PC-9 (cell line): ENCODE measurements at regions not wholly inside any gene's neighbourhood (a gene's known extent, or its start where the extent isn't known, plus 50 kb on each side); places are given as distances from the start of the nearest gene placed in this dataset.
"Not testable (repeated sequence)": the region's sequence is repeated elsewhere in the genome, so short reads cannot be mapped to it uniquely, and the experiment has no call there.

Experiments
- BruUV-seq: library from RNA; stranded (reverse); fragments of 400-500 nt; replicated peaks from 2 replicates; lab custom pipeline; 2021; lab: Mats Ljungman, UMichigan
- CTCF ChIA-PET: fragments of 300-600 bp; sonication (Branson Sonifier 250); formaldehyde crosslinking; loops from one replicate; lab custom pipeline; 2022; ENCODE audit warnings: antibody characterized with exemption; lab: Charles Lee
- POLR2A ChIA-PET: fragments of 300-600 bp; sonication (Branson Sonifier 250); formaldehyde crosslinking; loops from one replicate; lab custom pipeline; 2022; ENCODE audit warnings: antibody characterized with exemption; ENCODE audit not compliant: unreplicated experiment; lab: Charles Lee
- DNase-seq, 2 experiments: peaks; one replicate each; pipeline versions ENCODE4 v3.0.0 to v3.0.0-alpha.2; 2015 to 2022; ENCODE audit warnings: mixed read lengths in 1 of 2
- H2AFZ ChIP-seq: fragments of 200-600 bp; sonication (generic); 2 replicates; pipeline ENCODE4 v1.8.1; 2017; ENCODE audit warnings: antibody characterized with exemption
- H3F3A ChIP-seq: fragments of 200-600 bp; sonication (generic); 2 replicates; pipeline ENCODE4 v1.8.1; 2017; ENCODE audit warnings: antibody characterized with exemption, mild to moderate bottlenecking, low read depth; ENCODE audit not compliant: insufficient read depth
- H3K27ac ChIP-seq: fragments of 200-600 bp; sonication (generic); 2 replicates; pipeline ENCODE4 v1.6.1; 2016; ENCODE audit warnings: mixed run types
- H3K27me3 ChIP-seq: fragments of 200-600 bp; sonication (generic); 2 replicates; pipeline ENCODE4 v1.6.1; 2016; ENCODE audit warnings: low read depth, mixed run types; ENCODE audit not compliant: insufficient read depth
- H3K36me3 ChIP-seq: fragments of 200-600 bp; sonication (generic); 2 replicates; pipeline ENCODE4 v1.6.1; 2016; ENCODE audit warnings: low read depth, mixed run types
- H3K4me1 ChIP-seq: fragments of 200-600 bp; sonication (generic); replicated peaks from 2 replicates; pipeline ENCODE4 v1.6.1; 2016; ENCODE audit warnings: mixed run types; ENCODE audit not compliant: insufficient read depth
- H3K4me2 ChIP-seq: fragments of 200-600 bp; sonication (generic); 2 replicates; pipeline ENCODE4 v1.6.1; 2017; ENCODE audit warnings: mixed run types
- H3K4me3 ChIP-seq: fragments of 200-600 bp; sonication (generic); 2 replicates; pipeline ENCODE4 v1.6.1; 2016; ENCODE audit warnings: mixed run types
- H3K79me2 ChIP-seq: fragments of 200-600 bp; sonication (generic); 2 replicates; pipeline ENCODE4 v1.6.1; 2017; ENCODE audit warnings: low read depth, mixed run types
- H3K9me2 ChIP-seq: fragments of 200-600 bp; sonication (generic); 2 replicates; pipeline ENCODE4 v1.8.1; 2017; ENCODE audit warnings: mild to moderate bottlenecking; ENCODE audit not compliant: insufficient read depth
- H3K9me3 ChIP-seq: fragments of 200-600 bp; sonication (generic); 2 replicates; pipeline ENCODE4 v1.8.1; 2016; ENCODE audit warnings: low read depth; ENCODE audit not compliant: insufficient read depth
- H4K20me1 ChIP-seq: fragments of 200-600 bp; sonication (generic); 2 replicates; pipeline ENCODE4 v1.8.1; 2017; ENCODE audit not compliant: insufficient read depth
- EZH2 ChIP-seq: fragments of 200-600 bp; sonication (generic); IDR thresholded peaks from 2 replicates; pipeline ENCODE4 v1.8.0; 2017; ENCODE audit warnings: antibody characterized with exemption, low read depth
- intact Hi-C: fragments of 100-400 bp; cut with micrococcal nuclease; formaldehyde crosslinking; loops from one replicate; pipeline ENCODE4 v1.10.0; 2022; ENCODE audit not compliant: unreplicated experiment
- TF ChIP-seq, protein P1 (sequence below): fragments of 200-600 bp; sonication (generic); conservative IDR thresholded peaks from 2 replicates; pipeline ENCODE4 v1.6.1; 2017; ENCODE audit warnings: mixed run types, antibody characterized with exemption, mild to moderate bottlenecking, moderate library complexity

DNA sequence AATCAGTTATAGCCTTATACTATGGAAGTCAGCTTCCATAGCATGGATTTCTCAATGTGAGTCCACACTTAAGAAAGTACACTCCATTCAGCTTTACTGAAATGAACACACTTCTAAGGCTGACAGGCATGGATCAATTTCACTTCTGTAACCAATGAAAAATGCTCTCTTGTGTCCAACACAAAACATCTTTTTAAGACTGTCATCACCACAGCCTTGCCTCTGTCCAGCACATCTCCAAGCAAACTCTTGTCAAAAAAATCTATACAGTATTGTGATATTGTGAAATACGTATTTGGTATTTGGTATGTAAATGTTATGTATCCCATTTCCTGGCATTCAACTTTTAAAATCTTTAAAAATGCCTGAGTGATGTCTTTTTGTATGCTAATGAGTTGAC lies 208.7 kb downstream of the RAP2B start:
- no peak for DNase-seq
- POLR2A ChIA-PET = no interaction called here
- BruUV-seq = no TSS peak

DNA sequence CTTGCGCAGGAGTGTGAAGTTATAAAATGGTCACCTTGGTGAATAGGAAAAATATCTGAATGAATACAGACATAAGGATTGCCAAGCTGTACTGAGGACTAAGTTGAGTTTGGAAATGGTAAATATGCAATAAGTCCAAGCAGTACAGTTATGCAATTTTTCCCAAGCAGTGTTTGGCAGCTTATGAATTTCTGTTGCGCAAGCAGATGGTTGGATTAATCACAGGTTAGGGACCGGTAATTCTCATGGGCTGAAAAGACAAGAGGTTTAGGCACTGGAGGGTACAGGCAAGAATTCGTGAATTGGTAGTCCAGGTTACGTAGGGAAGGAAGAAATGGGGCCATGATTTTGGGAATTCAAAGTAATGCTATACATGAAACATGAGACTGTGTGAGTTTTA lies 210.3 kb downstream of the RAP2B start:
- Histone ChIP-seq H3K4me2 (no peak overlapping the region), H4K20me1 (no peaks in the 10 kb centered on the region), H3K27me3 (no peaks in the 10 kb centered on the region), H2AFZ (no peak overlapping the region), H3F3A (no peaks in the 10 kb centered on the region), H3K9me3 (peaks cover 8% of the 10 kb centered on the region; the same call in 1 of the 2 replicates), H3K4me1 (no peaks in the 10 kb centered on the region), H3K79me2 (no peaks in the 10 kb centered on the region), H3K36me3 (no peaks in the 10 kb centered on the region), H3K4me3 (no peak overlapping the region), H3K27ac (no peak overlapping the region), H3K9me2 (no peaks in the 10 kb centered on the region)
- CTCF ChIA-PET = no interaction called here
- no peak for DNase-seq
- BruUV-seq = no TSS peak
- intact Hi-C loops = no loop called here
- POLR2A ChIA-PET = no interaction called here
- TF ChIP-seq EZH2 = no peak

More for the DNA sequence above, 208.7 kb downstream of the RAP2B start:
- TF ChIP-seq EZH2 = no peak
- Histone ChIP-seq H3K79me2 (no peaks in the 10 kb centered on the region), H3K9me2 (no peaks in the 10 kb centered on the region), H3F3A (no peaks in the 10 kb centered on the region), H3K4me3 (no peak overlapping the region), H3K9me3 (peaks cover 8% of the 10 kb centered on the region; the same call in 1 of the 2 replicates), H3K27me3 (no peaks in the 10 kb centered on the region), H3K36me3 (no peaks in the 10 kb centered on the region), H3K27ac (no peak overlapping the region), H4K20me1 (no peaks in the 10 kb centered on the region), H3K4me2 (no peak overlapping the region), H2AFZ (no peak overlapping the region), H3K4me1 (no peaks in the 10 kb centered on the region)
- CTCF ChIA-PET = no interaction called here
- intact Hi-C loops = no loop called here

DNA sequence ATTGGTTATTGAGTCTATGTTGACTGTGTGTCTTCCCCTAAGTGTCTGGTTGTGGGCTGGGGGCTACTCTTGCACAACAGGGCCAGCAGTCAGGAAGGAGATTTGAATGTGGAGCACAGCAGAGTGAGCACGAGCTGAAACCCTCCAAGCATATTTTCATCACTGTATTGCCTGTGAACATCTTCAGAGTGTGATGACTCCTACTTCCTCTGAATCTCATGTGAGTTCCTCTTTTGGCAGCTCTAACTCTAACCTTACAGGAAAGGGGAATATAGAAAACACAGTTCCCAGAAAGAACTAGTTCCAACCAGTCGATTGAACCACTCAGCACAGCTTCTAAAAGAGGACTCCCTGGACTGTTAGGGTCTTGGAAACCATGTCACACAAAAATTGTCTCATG lies 211.6 kb downstream of the RAP2B start:
- no peaks in the 10 kb centered on the region for H4K20me1 ChIP-seq
- H3K9me2 ChIP-seq = no peaks in the 10 kb centered on the region
- H3K36me3 ChIP-seq = no peaks in the 10 kb centered on the region
- peaks cover 8% of the 10 kb centered on the region; the same call in 1 of the 2 replicates for H3K9me3 ChIP-seq
- intact Hi-C loops = no loop called here
- CTCF ChIA-PET = no interaction called here
- no peaks in the 10 kb centered on the region for H3K27me3 ChIP-seq
- no peaks in the 10 kb centered on the region for H3K4me1 ChIP-seq
- H3K4me3 ChIP-seq = no peak overlapping the region
- TF ChIP-seq EZH2 = no peak
- TF ChIP-seq, protein P1, sequence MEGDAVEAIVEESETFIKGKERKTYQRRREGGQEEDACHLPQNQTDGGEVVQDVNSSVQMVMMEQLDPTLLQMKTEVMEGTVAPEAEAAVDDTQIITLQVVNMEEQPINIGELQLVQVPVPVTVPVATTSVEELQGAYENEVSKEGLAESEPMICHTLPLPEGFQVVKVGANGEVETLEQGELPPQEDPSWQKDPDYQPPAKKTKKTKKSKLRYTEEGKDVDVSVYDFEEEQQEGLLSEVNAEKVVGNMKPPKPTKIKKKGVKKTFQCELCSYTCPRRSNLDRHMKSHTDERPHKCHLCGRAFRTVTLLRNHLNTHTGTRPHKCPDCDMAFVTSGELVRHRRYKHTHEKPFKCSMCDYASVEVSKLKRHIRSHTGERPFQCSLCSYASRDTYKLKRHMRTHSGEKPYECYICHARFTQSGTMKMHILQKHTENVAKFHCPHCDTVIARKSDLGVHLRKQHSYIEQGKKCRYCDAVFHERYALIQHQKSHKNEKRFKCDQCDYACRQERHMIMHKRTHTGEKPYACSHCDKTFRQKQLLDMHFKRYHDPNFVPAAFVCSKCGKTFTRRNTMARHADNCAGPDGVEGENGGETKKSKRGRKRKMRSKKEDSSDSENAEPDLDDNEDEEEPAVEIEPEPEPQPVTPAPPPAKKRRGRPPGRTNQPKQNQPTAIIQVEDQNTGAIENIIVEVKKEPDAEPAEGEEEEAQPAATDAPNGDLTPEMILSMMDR = no peak
- H3F3A ChIP-seq = no peaks in the 10 kb centered on the region
- no peak for DNase-seq
- no TSS peak for BruUV-seq
- no peak overlapping the region for H2AFZ ChIP-seq
- H3K27ac ChIP-seq = no peak overlapping the region
- H3K4me2 ChIP-seq = no peak overlapping the region
- POLR2A ChIA-PET = no interaction called here
- no peaks in the 10 kb centered on the region for H3K79me2 ChIP-seq

DNA sequence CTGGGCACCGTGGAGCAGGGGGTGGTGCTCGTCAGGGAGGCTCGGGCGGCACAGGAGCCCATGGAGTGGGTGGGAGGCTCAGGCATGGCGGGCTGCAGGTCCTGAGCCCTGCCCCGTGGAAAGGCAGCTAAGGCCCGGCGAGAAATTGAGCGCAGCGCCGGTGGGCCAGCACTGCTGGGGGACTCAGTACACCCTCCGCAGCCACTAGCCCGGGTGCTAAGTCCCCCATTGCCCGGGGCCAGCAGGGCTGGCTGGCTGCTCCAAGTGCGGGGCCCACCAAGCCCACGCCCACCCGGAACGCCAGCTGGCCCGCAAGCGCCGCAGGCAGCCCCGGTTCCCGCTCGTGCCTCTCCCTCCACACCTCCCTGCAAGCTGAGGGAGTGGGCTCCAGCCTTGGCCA lies 216.3 kb downstream of the RAP2B start:
- not testable (repeated sequence) for H2AFZ ChIP-seq

More for the DNA sequence above, 216.3 kb downstream of the RAP2B start:
- H3K27me3 ChIP-seq, H3K79me2 ChIP-seq, H3K4me3 ChIP-seq, DNase-seq, intact Hi-C loops, H4K20me1 ChIP-seq, BruUV-seq, CTCF ChIA-PET, H3K27ac ChIP-seq, H3K9me3 ChIP-seq, H3K4me2 ChIP-seq, POLR2A ChIA-PET, H3K4me1 ChIP-seq, H3K9me2 ChIP-seq, H3F3A ChIP-seq, H3K36me3 ChIP-seq: not testable (repeated sequence)
